COLO829 (cell line): ENCODE measurements at regions not wholly inside any gene's neighbourhood (a gene's known extent, or its start where the extent isn't known, plus 50 kb on each side); places are given as distances from the start of the nearest gene placed in this dataset.
A peak's percentile ranks its signal among the peaks of the same experiment; 100 is the strongest.
"Not testable (repeated sequence)": the region's sequence is repeated elsewhere in the genome, so short reads cannot be mapped to it uniquely, and the experiment has no call there.

ENCODE experiments used
- DNase-seq: peaks from one replicate; pipeline ENCODE4 v3.0.0; 2012; ENCODE audit warnings: low spot score

GRCh38 chr5:29161399-29162291 lies 2031.8 kb upstream of the CDH6 start:
- DNase-seq = peak; percentile 3

- no peak for DNase-seq
Observed at GRCh38 chr5:29157975-29158374, 2035.5 kb upstream of the CDH6 start.

- DNase-seq = no peak
Observed at GRCh38 chr5:29150840-29151239, 2042.6 kb upstream of the CDH6 start.

DNA sequence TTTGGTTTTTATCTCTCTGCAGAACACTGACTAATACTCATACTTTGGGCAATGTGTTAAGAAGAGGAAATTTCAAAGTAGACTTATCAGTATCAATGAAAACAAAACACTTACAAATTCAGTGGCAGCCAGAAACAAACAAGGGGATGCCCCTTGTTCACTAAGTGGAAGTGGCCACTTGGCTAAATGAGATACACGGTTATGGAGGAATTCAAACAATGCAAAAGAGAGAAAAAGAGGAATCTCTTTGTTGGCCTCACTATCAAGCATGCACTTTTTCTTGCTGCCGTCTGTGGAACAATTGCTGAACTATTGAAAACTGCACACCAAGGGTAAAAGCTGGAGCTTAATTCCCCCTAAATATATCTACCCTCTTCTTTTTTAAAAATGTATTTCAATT lies 2044.9 kb upstream of the CDH6 start:
- DNase-seq = no peak

DNA sequence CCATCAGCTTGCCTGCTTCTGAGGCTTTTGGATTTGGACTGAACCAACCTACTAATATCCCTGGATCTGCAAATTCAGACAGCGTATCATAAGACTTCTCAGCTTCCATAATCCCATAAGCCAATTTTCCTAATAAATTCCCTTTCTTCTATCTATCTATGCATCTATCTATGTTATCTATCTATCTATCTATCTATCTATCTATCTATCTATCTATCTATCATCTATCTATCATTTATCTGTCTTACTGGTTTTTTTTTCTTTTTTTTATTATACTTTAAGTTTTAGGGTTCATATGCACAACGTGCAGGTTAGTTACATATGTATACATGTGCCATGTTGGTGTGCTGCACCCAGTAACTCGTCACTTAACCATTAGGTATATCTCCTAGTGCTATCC lies 2045.4 kb upstream of the CDH6 start:
- DNase-seq = no peak

GRCh38 chr5:29143266-29143665 lies 2050.2 kb upstream of the CDH6 start:
- DNase-seq = no peak

DNA sequence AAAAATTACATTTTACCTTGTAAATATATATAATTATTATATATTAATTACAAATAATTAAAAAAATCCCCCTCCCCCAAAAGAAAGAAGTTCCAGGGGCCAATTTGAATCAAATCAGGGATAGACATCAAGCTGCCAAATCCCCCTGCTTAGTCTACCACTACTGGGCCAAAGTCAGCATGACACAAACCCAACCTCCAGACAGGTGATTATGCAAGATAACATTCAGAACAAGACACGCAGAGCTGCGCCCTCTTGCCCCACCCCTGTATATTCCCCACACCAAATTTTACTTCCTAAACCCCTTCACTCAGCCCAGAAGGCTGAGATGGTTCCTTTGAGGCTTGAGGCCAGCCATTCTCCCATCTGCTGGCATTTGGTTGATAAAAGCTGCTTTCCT lies 2059.1 kb upstream of the CDH6 start:
- DNase-seq = no peak

DNA sequence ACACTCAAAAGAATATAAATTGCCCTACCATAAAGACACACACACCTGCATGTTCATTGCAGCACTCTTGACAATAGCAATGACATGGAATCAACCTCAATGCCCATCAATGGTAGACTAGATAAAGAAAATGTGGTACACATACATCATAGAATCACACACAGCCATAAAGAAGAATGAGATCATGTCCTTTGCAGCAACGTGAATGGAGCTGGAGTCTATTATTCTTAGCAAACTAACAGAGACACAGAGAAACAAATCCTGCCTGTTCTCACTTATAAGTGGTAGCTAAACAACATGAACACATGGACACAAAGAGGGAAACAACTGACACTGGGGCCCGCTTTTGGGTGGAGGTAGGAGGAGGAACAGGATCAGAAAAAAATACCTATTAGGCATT lies 2062.2 kb upstream of the CDH6 start:
- no peak for DNase-seq

DNA sequence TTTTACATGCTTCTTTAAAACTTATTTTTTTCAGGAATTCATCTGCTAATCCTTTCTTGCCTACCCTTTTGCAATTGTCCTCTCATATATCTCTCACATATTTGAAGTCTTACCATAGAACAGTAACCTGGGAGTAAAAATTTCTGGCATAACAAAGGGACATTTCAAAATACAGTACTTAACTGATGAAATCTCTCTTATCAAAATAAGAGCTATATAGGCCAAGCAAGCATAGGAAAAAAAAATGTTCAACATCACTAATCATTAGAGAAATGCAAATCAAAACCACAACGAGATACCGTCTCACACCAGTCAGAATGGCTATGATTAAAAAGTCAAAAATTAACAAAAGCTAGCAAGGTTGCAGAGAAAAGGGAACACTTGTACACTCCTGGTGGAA lies 2062.7 kb upstream of the CDH6 start:
- DNase-seq = no peak

DNA sequence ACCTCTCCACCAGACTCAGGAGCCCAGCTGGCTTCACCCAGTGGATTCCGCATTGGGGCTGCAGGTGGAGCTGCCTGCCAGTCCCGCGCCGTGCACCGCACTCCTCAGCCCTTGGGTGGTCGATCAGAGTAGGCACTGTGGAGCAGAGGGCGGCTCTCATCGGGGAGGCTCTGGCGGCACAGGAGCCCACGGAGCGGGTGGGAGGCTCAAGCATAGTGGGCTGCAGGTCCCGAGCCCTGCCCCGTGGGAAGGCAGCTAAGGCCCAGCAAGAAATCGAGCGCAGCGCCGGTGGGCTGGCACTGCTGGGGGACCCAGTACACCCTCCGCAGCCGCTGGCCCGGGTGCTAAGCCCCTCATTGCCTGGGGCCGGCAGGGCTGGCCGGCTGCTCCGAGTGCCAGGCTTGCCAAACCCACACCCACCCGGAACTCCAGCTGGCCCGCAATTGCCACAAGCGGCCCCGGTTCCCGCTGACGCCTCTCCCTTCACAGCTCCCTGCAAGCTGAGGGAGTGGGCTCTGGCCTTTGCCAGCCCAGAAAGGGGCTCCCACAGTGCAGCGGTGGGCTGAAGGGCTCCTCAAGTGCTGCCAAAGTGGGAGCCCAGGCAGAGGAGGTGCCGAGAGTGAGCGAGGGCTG lies 2065.8 kb upstream of the CDH6 start:
- DNase-seq = not testable (repeated sequence)

DNA sequence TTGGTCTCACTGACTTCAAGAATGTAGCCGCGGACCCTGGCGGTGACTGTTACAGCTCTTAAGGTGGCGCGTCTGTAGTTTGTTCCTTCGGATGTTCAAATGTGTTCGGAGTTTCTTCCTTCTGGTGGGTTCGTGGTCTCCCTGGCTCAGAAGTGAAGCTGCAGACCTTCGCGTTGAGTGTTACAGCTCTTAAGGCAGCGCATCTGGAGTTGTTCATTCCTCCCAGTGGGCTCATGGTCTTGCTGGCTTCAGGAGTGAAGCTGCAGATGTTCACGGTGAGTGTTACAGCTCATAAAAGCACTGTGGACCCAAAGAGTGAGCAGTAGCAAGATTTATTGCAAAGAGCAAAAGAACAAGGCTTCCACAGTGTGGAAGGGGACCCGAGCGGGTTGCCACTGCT lies 2067.0 kb upstream of the CDH6 start:
- not testable (repeated sequence) for DNase-seq

DNA sequence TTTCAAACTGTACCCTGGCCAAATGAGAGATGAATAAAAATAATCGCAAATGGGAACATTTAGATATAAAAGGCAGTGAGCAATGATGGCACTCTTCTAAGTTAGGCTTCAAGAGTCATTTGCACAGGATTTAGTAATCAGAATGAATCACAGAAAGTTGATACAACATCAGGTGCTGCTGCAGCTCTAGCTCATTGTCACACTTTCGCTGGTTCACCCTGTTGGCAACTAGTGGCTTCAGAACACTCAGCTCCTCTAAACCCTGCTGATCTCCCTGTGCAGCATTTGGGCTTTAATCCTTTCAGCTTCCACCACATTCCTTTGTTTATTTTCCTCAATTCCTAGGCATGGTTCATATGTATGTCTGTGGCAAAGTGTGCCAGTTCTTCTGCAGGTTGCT lies 2071.2 kb upstream of the CDH6 start:
- no peak for DNase-seq

DNA sequence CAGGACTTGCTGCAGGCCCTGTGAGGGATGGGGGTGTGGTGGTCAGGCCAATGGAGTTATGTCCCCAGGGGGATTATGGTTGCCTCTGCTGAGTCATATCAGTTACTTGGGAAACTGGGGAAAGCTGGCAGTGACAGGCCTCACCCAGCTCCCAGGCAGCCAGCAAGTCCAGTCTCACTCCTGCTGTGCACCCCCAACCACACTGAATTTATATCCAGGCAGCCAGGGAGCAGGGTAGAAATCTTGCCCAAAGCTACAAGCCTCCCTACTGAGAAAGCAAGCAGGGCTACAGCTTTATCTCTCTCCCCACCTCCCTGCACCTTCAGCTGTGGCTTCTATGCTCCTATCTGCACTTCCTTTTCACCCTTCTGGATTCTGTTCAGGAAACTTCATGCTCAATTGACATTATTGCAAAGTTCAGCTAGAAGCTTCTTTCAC lies 2076.0 kb upstream of the CDH9 start:
- no peak for DNase-seq

DNA sequence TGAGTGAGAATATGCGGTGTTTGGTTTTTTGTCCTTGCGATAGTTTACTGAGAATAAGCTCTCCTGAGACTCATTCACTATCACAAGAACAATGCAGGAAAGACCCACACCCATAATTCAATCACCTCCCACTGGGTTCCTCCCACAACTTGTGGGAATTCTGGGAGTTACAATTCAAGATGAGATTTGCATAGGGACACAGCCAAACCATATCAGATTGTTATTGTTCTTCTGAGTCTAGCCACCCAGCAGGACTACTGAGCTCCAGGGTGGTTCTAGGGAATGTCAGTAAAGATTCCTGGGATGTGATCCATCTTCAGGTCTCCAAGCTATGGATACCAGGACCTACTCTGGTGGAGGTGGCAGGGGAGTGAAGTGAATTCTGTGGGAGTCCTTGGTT lies 2075.1 kb upstream of the CDH9 start:
- no peak for DNase-seq

DNA sequence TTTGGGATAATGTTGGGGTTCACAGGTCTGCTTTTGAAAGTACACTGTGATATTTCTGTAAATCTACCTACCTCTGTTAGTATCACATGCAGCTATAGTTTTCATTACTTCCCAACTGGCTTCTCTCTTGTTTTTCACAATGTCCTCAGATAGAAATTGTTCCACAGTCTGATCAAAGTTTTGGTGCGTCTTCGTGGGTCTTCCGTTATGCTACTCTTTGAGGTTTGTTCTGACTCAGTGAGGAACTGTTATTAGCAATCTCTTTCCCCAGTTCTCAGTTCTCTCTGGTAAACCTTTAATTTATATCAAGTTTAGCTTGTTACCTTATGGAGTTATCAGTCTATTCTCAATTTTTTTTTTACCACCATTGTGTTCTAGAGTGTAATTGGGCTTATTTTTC lies 2061.2 kb upstream of the CDH9 start:
- DNase-seq = no peak

DNA sequence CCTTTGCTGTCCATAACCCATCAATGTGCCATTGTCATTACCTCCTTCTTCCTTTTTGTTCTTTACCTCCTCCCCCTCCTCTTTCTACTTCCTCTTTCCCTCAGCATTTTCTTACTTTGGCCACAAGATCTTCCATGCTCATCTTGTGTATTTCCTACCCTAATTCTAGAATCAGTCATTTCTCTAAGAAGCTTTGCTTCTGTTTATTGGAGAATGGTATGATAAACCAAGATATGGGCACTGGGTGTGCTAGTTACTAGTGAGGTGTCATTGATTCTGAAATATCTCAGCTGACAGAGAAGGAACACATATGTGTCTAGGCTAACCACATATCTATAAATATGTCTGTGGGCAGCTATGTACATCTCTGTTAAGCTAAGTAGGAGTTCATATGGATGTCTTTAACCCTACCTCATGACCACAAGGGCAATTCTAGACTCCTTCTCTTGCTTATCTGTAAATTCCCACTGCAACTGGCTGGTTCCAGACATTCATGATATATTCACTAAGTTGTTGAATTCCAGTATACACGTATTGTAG lies 2051.3 kb upstream of the CDH9 start:
- DNase-seq = no peak

- DNase-seq = no peak
Observed at GRCh38 chr5:29085142-29085541, 2046.8 kb upstream of the CDH9 start.

GRCh38 chr5:29079771-29080170 lies 2041.4 kb upstream of the CDH9 start:
- no peak for DNase-seq

DNA sequence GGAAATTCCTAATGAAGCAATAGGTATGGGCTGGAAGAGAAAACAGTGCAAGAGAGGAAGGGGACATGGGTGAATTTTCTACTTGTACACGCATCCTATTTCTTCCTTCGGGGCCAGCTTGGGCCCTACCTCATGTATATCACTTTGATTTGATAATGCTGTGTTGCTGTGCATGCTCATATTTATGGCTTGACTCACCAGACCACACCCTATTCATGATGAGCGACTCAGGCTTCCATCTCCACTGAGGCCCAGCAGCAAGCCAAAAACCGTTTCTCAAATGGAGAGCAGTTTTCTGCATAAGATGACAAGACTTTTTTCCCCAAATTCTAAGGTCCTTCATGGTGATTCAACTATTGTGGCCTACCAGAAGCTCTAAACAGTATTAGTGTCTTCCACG lies 2039.1 kb upstream of the CDH9 start:
- no peak for DNase-seq

GRCh38 chr5:29069104-29069402 lies 2030.7 kb upstream of the CDH9 start:
- no peak for DNase-seq

DNA sequence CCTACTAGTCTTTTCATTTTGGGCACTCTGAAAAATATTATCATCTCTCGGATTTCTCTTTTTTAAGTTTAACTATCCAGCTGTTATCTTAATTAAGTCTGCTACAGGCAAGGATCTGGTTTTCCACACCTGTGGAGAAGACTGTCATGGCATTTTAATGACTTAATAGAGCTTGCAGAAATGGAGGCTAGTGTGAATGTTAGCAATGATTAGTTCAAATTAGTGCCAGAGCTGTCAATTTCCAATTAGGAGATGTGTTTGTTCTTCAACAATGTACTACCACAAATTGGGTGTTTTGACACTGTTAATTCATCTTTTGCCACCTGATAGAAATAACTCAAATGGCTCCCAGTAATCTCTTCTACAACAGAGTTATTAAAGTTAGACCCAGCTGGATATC lies 2023.0 kb upstream of the CDH9 start:
- DNase-seq = no peak

GRCh38 chr5:29054694-29055093 lies 2016.3 kb upstream of the CDH9 start:
- DNase-seq = no peak

DNA sequence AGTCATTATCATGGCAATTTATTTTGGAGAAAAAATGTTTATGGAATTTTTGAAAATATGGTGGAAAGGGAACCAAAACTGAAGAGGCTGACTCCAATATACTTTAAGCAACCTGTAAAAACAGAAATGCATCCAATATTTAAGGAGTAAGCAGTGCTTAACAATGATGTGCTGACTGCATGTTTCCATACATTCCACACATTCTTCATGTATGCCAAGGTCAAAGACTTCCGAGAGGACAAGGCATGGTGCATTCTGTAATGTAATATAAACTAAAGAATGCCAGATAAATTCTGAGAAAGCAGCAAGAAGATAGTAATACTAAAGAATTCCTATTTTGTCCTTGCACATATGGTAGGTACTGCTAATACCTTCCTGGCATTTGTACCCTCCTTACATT lies 2015.9 kb upstream of the CDH9 start:
- no peak for DNase-seq

DNA sequence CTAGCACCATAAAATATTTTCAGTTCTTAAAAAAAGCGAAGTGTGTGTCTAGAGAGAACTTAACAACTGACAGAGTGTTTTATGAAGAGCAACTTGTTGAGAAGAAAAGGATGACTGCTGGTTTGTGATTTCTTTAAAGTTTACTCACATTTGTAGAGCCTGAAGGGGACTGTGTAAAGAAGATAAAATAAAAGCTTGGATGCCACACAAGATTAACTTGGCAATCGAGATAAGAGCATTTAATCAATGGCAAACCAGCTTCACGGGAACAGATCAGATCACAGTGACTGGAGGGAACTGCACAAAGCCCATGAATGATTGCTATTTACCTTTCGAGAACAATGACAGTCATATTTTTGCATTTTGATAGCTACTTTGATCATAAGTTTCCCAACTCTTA lies 2013.1 kb upstream of the CDH9 start:
- no peak for DNase-seq
